H1 (cell line): ENCODE measurements at regions not wholly inside any gene's neighbourhood (a gene's known extent, or its start where the extent isn't known, plus 50 kb on each side); places are given as distances from the start of the nearest gene placed in this dataset.

Experiments
- CHD7 ChIP-seq: fragments of 300-600 bp; sonication (generic); IDR thresholded peaks from 2 replicates; pipeline ENCODE4 v1.7.1; 2012; ENCODE audit warnings: low read length, moderate library complexity, mild to moderate bottlenecking, inconsistent platforms; ENCODE audit not compliant: insufficient replicate concordance
- JUND ChIP-seq: IDR thresholded peaks from 2 replicates; pipeline ENCODE4 v1.6.1; 2011; ENCODE audit warnings: mild to moderate bottlenecking, improper control_type of control experiment, low read length
- KDM5A ChIP-seq: fragments of 200-600 bp; IDR thresholded peaks from 2 replicates; pipeline ENCODE4 v1.7.1; 2012; ENCODE audit warnings: mild to moderate bottlenecking, low read length, inconsistent platforms, mixed read lengths
- MAFK ChIP-seq: IDR thresholded peaks from 2 replicates; pipeline ENCODE4 v1.6.1; 2012; ENCODE audit warnings: low read depth, mild to moderate bottlenecking, improper control_type of control experiment, low read length
- PHF8 ChIP-seq: fragments of 200-600 bp; sonication (generic); conservative IDR thresholded peaks from 2 replicates; pipeline ENCODE4 v1.7.1; 2012; ENCODE audit warnings: low read depth, mild to moderate bottlenecking, inconsistent platforms, low read length, moderate library complexity
- SP1 ChIP-seq: IDR thresholded peaks from 2 replicates; pipeline ENCODE4 v1.6.1; 2011; ENCODE audit warnings: low read depth, low read length
- TAF7 ChIP-seq: optimal IDR thresholded peaks from 2 replicates; pipeline ENCODE3; 2011; ENCODE audit warnings: low read depth, mild to moderate bottlenecking, inconsistent platforms, low read length, moderate library complexity, borderline replicate concordance
- USF2 ChIP-seq: IDR thresholded peaks from 2 replicates; pipeline ENCODE4 v1.6.1; 2011; ENCODE audit warnings: low read length, improper control_type of control experiment

GRCh38 chr3:132262305-132262704 lies 54.9 kb upstream of the ACP3 start (continued):
- no peak for TF ChIP-seq CHD7
- TF ChIP-seq SP1 = no peak
- no peak for TF ChIP-seq PHF8
- no peak for TF ChIP-seq TAF7
- no peak for TF ChIP-seq KDM5A
- TF ChIP-seq USF2 = no peak
- TF ChIP-seq MAFK = no peak
- TF ChIP-seq JUND = no peak
